ENCODE measurements at regions not wholly inside any gene's neighbourhood (a gene's known extent, or its start where the extent isn't known, plus 50 kb on each side); places are given as distances from the start of the nearest gene placed in this dataset.

GRCh38 chr21:15343066-15343465 lies 278.3 kb upstream of the NRIP1 start:
- TF ChIP-seq EZH2 (IDR thresholded peaks at IDR 0.05; ENCODE audit: insufficient read depth, poor library complexity, severe bottlenecking) (no peak), EZH2phosphoT487 (IDR thresholded peaks at IDR 0.05; ENCODE audit: insufficient read depth, low read depth) (no peak)
